SK-N-MC (cell line): ENCODE measurements at regions not wholly inside any gene's neighbourhood (a gene's known extent, or its start where the extent isn't known, plus 50 kb on each side); places are given as distances from the start of the nearest gene placed in this dataset.

Experiments used
- EZH2 ChIP-seq: fragments of 200-600 bp; sonication (generic); IDR thresholded peaks from one replicate; pipeline ENCODE4 v1.6.1; 2017; ENCODE audit warnings: antibody characterized with exemption
- POLR2AphosphoS5 ChIP-seq: IDR thresholded peaks from 2 replicates; pipeline ENCODE4 v1.6.1; 2012; ENCODE audit warnings: mild to moderate bottlenecking, low read depth, low read length, borderline replicate concordance

- no peak for TF ChIP-seq EZH2
- no peak for TF ChIP-seq POLR2AphosphoS5
Measured at GRCh38 chr4:137738375-137738990, 206.2 kb upstream of the PCDH18 start.
